Fibroblast of the aortic adventitia (primary cell): ENCODE measurements at regions not wholly inside any gene's neighbourhood (a gene's known extent, or its start where the extent isn't known, plus 50 kb on each side); places are given as distances from the start of the nearest gene placed in this dataset.

Experiments used
- DNase-seq: peaks from one replicate; pipeline ENCODE4 v3.0.0-alpha.2; 2010; ENCODE audit warnings: low read depth
- H3K4me3 ChIP-seq: 2 replicates; pipeline ENCODE4 v1.5.1; 2011; ENCODE audit warnings: low read depth, mild to moderate bottlenecking, control low read depth, low read length, moderate library complexity
- TF ChIP-seq, protein P1 (sequence below): IDR thresholded peaks from 2 replicates; pipeline ENCODE4 v1.5.1; 2011; ENCODE audit warnings: mild to moderate bottlenecking, low read length, control low read depth, inconsistent platforms; ENCODE audit not compliant: insufficient read depth

DNA sequence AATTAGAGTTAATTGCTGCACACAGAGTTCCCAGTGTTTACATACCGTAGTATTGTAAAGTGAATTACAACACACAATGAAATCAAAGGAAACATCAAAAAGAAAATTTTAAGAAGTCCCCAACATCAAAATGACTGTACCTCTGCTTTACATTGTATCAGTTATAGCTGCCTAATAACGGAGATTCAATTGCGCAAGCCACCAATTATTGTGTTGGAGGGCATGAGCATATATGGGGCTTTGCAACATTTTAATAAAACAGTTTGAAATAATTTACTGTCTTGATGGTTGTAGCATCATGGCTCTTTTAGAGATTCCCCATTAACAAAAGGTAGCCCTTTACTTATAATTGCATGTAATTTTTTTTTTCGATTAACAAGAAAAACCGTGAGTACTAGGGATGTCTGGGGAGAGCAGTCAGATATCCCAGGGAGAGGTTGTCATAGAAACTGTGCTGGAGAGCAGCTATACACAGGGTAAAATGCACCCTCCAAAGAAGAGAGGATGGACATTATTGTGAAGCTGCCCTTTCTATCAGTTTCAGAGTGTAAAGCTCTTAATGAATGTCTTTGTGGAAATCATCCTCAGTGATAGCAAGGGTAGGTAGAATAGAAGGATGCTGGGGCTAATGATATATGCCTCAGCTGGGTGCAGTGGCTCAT is 55.9 kb upstream of the BTG3 start:
- no peak for DNase-seq
- TF ChIP-seq, protein P1, sequence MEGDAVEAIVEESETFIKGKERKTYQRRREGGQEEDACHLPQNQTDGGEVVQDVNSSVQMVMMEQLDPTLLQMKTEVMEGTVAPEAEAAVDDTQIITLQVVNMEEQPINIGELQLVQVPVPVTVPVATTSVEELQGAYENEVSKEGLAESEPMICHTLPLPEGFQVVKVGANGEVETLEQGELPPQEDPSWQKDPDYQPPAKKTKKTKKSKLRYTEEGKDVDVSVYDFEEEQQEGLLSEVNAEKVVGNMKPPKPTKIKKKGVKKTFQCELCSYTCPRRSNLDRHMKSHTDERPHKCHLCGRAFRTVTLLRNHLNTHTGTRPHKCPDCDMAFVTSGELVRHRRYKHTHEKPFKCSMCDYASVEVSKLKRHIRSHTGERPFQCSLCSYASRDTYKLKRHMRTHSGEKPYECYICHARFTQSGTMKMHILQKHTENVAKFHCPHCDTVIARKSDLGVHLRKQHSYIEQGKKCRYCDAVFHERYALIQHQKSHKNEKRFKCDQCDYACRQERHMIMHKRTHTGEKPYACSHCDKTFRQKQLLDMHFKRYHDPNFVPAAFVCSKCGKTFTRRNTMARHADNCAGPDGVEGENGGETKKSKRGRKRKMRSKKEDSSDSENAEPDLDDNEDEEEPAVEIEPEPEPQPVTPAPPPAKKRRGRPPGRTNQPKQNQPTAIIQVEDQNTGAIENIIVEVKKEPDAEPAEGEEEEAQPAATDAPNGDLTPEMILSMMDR, result no peak
- H3K4me3 ChIP-seq, result no peak overlapping the region

DNA sequence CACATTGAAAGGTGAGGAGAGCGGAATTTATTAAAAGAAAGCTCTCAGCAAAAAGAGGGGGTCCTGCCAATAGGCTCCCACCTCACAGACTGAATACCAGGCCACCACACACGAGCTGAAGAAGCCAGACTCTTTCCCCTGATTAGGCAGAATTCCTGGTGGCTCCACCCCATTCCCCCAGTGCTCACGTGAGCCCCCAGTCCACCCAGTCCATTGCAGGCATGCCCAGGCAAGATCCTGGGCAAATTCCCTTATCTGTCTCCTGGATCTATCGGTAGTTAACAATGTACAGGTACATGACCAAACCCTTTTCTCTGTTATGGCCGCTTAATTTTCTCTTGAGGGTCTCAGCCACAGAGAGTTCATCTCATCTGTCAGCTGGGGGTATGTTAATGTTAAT is 54.6 kb upstream of the BTG3 start:
- TF ChIP-seq, protein P1, result no peak
- H3K4me3 ChIP-seq, result no peak overlapping the region
- no peak for DNase-seq
